ENCODE measurements at regions not wholly inside any gene's neighbourhood (a gene's known extent, or its start where the extent isn't known, plus 50 kb on each side); places are given as distances from the start of the nearest gene placed in this dataset.

GRCh38 chr2:134785659-134786430, 52.6 kb upstream of the ACMSD start:
- DNase-seq, result no peak
- no peak overlapping the region for H3K4me3 Mint-ChIP-seq
- H3K27me3 Mint-ChIP-seq, result peaks cover 18 to 23% of the 10 kb centered on the region in 2 donors
- H3K36me3 Mint-ChIP-seq (ENCODE audit: insufficient read depth), result no peaks in the 10 kb centered on the region
- H3K27ac Mint-ChIP-seq, result no peak overlapping the region
- no peaks in the 10 kb centered on the region for H3K9me3 Mint-ChIP-seq
- no peaks in the 10 kb centered on the region for H3K4me1 Mint-ChIP-seq (ENCODE audit: low read depth in 2 of 2)
- ATAC-seq (replicated peaks), result no peak

- DNase-seq (no peak), ATAC-seq (replicated peaks) (no peak)
- H3K4me1 Mint-ChIP-seq (ENCODE audit: low read depth in 2 of 2), result no peaks in the 10 kb centered on the region
- no peak overlapping the region for H3K27ac Mint-ChIP-seq
- no peaks in the 10 kb centered on the region for H3K36me3 Mint-ChIP-seq (ENCODE audit: insufficient read depth)
- H3K27me3 Mint-ChIP-seq, result peaks cover 17 to 24% of the 10 kb centered on the region in 2 donors
- no peaks in the 10 kb centered on the region for H3K9me3 Mint-ChIP-seq
- no peak overlapping the region for H3K4me3 Mint-ChIP-seq
These were observed 50.0 kb upstream of the ACMSD start for GRCh38 chr2:134788417-134788816.

Measured in effector memory CD8-positive, alpha-beta T cell (primary cell).